ENCODE measurements at regions not wholly inside any gene's neighbourhood (a gene's known extent, or its start where the extent isn't known, plus 50 kb on each side); places are given as distances from the start of the nearest gene placed in this dataset.

DNA sequence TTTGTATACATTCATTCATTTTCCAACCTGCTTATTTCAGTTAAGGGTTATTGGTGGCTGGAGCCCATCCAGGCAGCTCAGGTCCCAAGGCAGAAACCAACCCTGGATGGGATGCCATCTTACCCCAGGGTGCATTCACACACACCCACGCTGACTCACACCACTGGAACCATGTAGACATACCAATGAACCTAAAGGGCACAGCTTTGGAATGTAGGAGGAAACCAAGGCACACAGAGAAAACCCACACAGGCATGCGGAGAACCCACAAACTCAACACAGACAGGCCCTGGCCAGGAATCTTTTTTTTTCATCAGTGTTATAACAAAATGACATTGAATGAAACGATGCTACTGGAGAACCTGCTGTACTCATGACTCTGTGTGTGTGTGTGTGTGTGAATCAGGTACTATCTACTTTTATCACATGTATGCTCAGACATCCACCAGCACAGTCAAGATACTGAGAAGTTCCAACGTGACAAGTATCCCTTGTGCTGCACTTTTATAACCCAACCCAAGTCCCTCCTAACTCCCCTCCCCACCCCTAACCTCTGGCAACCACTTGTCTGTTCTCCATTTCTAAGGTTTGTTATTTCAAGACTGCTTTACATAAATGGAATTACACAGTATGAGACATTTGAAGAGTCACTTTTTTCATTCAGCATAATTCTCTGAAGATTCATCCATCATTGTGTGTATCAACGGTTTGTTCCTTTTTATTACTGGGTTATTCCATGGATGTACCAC is 286.8 kb upstream of the PLD5 start:
- Histone ChIP-seq H3K79me2 (ENCODE audit: control insufficient read depth in 1 of 2, insufficient read depth in 2 of 2, low read length in 2 of 2) (no peaks in the 10 kb centered on the region), H3K18ac (ENCODE audit: extremely low read depth, low read length) (no peak overlapping the region), H2BK120ac (replicated peaks; ENCODE audit: low read depth, low read length) (no peak overlapping the region), H2AFZ (ENCODE audit: low read length) (no peak overlapping the region), H3K36me3 (ENCODE audit: control insufficient read depth in 2 of 4, insufficient read depth in 4 of 4, low read length in 3 of 4) (no peaks in the 10 kb centered on the region), H3K23me2 (ENCODE audit: low read depth, low read length) (no peaks in the 10 kb centered on the region), H3K14ac (ENCODE audit: insufficient read length) (no peak overlapping the region), H3K4me1 (replicated peaks in 1 of 4; ENCODE audit: control insufficient read depth in 3 of 4, insufficient read depth in 4 of 4, low read length in 3 of 4) (no peaks in the 10 kb centered on the region), H3K27ac (ENCODE audit: low read depth, low read length) (no peak overlapping the region), H4K5ac (ENCODE audit: insufficient read length, low read depth, low read length) (no peak overlapping the region), H3K27me3 (replicated peaks in 1 of 4; ENCODE audit: control insufficient read depth in 3 of 4, extremely low read depth in 1 of 4, insufficient read depth in 3 of 4, low read length in 3 of 4) (no peaks in the 10 kb centered on the region), H4K20me1 (replicated peaks in 1 of 2; ENCODE audit: control insufficient read depth in 1 of 2, insufficient read depth in 2 of 2, low read length in 2 of 2) (no peaks in the 10 kb centered on the region), H3K4ac (replicated peaks; ENCODE audit: insufficient read length, low read depth, low read length) (no peak overlapping the region), H2AK5ac (ENCODE audit: low read depth, low read length) (no peak overlapping the region), H3K23ac (ENCODE audit: insufficient read length) (no peak overlapping the region), H4K91ac (replicated peaks; ENCODE audit: insufficient read length, low read length) (no peak overlapping the region), H3K79me1 (ENCODE audit: low read depth, low read length) (no peaks in the 10 kb centered on the region), H3K9ac (replicated peaks in 1 of 4; ENCODE audit: extremely low read depth in 1 of 4, low read depth in 3 of 4, low read length in 3 of 4) (no peak overlapping the region), H2BK15ac (ENCODE audit: low read length) (no peak overlapping the region), H2BK5ac (ENCODE audit: low read depth, low read length) (no peak overlapping the region), H3K9me3 (ENCODE audit: insufficient read depth in 2 of 2, low read depth in 1 of 2, low read length in 1 of 2) (no peaks in the 10 kb centered on the region), H2BK12ac (ENCODE audit: low read depth, low read length) (no peak overlapping the region), H4K8ac (ENCODE audit: extremely low read depth, insufficient read depth, low read length) (no peak overlapping the region), H2BK20ac (ENCODE audit: low read length) (no peak overlapping the region), H3K4me3 (ENCODE audit: extremely low read depth in 1 of 4, insufficient read depth in 2 of 4, low read depth in 3 of 4, low read length in 4 of 4) (no peak overlapping the region), H3K56ac (replicated peaks; ENCODE audit: insufficient read length, low read depth, low read length) (no peak overlapping the region), H3K4me2 (ENCODE audit: insufficient read depth in 1 of 2, low read depth in 2 of 2, low read length in 2 of 2) (no peak overlapping the region)
- ChIA-PET CTCF (ENCODE audit: partially characterized antibody) (no interaction called here), POLR2A (ENCODE audit: partially characterized antibody) (no interaction called here)
- 74% methylated on average over 5 of the region's 5 CpGs; no CpG with 5 or more reads in 1 of the 2 experiments for WGBS, 2 experiments (ENCODE audit: extremely low coverage in 1 of 2, insufficient coverage in 1 of 2, insufficient read length in 1 of 2, insufficient replicate concordance in 2 of 2, low coverage in 1 of 2, low lambda C conversion rate in 2 of 2, missing lambda C conversion rate in 1 of 2)
- no peak for DNase-seq (ENCODE audit: low read depth in 1 of 2, low spot score in 2 of 2)
- no peak for FAIRE-seq
- no peak for TF ChIP-seq CEBPB (IDR thresholded peaks at IDR 0.05; ENCODE audit: low read depth, low read length)
- TF ChIP-seq KDM1A (IDR thresholded peaks at IDR 0.05; ENCODE audit: borderline replicate concordance, low read length), result no peak
- TF ChIP-seq CHD1 (IDR thresholded peaks at IDR 0.05; ENCODE audit: low read depth, low read length), result no peak
- TF ChIP-seq TEAD4 (IDR thresholded peaks at IDR 0.05; ENCODE audit: low read depth, low read length), result no peak
- TF ChIP-seq, protein P1, sequence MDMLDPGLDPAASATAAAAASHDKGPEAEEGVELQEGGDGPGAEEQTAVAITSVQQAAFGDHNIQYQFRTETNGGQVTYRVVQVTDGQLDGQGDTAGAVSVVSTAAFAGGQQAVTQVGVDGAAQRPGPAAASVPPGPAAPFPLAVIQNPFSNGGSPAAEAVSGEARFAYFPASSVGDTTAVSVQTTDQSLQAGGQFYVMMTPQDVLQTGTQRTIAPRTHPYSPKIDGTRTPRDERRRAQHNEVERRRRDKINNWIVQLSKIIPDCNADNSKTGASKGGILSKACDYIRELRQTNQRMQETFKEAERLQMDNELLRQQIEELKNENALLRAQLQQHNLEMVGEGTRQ (IDR thresholded peaks at IDR 0.05; ENCODE audit: low read length), result no peak
- no peak for TF ChIP-seq ATF2 (IDR thresholded peaks at IDR 0.05; ENCODE audit: low read length)
- no peak for TF ChIP-seq SAP30 (IDR thresholded peaks at IDR 0.05; ENCODE audit: insufficient read depth, insufficient replicate concordance, low read length)
- no peak for TF ChIP-seq BCL11A (IDR thresholded peaks at IDR 0.05; ENCODE audit: low read depth in 2 of 2, low read length in 2 of 2)
- TF ChIP-seq GTF2F1 (IDR thresholded peaks at IDR 0.05; ENCODE audit: borderline replicate concordance, low read depth, low read length), result no peak
- no peak for TF ChIP-seq POLR2A (IDR thresholded peaks at IDR 0.05; ENCODE audit: control extremely low read depth in 1 of 2, low read depth in 2 of 2, low read length in 2 of 2)
- no peak for TF ChIP-seq KDM5A (IDR thresholded peaks at IDR 0.05; ENCODE audit: low read length)
- TF ChIP-seq CREB1 (IDR thresholded peaks at IDR 0.05), result no peak
